HL-60 (cell line): ENCODE measurements at regions not wholly inside any gene's neighbourhood (a gene's known extent, or its start where the extent isn't known, plus 50 kb on each side); places are given as distances from the start of the nearest gene placed in this dataset.

Experiments used
- POLR2AphosphoS5 ChIP-seq: IDR thresholded peaks from 2 replicates; pipeline ENCODE4 v1.6.1; 2012; ENCODE audit warnings: low read depth
- REST ChIP-seq: IDR thresholded peaks from 2 replicates; pipeline ENCODE4 v1.6.1; 2012; ENCODE audit warnings: low read depth; ENCODE audit not compliant: insufficient replicate concordance
- TF ChIP-seq, protein P1 (sequence below): IDR thresholded peaks from one replicate; pipeline ENCODE4 v1.5.1; 2011; ENCODE audit warnings: low read length, control low read depth, inconsistent platforms; ENCODE audit not compliant: insufficient read depth

GRCh38 chr3:80192936-80193335 is 425.1 kb upstream of the ROBO1 start:
- TF ChIP-seq, protein P1, sequence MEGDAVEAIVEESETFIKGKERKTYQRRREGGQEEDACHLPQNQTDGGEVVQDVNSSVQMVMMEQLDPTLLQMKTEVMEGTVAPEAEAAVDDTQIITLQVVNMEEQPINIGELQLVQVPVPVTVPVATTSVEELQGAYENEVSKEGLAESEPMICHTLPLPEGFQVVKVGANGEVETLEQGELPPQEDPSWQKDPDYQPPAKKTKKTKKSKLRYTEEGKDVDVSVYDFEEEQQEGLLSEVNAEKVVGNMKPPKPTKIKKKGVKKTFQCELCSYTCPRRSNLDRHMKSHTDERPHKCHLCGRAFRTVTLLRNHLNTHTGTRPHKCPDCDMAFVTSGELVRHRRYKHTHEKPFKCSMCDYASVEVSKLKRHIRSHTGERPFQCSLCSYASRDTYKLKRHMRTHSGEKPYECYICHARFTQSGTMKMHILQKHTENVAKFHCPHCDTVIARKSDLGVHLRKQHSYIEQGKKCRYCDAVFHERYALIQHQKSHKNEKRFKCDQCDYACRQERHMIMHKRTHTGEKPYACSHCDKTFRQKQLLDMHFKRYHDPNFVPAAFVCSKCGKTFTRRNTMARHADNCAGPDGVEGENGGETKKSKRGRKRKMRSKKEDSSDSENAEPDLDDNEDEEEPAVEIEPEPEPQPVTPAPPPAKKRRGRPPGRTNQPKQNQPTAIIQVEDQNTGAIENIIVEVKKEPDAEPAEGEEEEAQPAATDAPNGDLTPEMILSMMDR, result no peak
- TF ChIP-seq POLR2AphosphoS5 (no peak), REST (no peak)
